ENCODE measurements at regions not wholly inside any gene's neighbourhood (a gene's known extent, or its start where the extent isn't known, plus 50 kb on each side); places are given as distances from the start of the nearest gene placed in this dataset.

- no peak for TF ChIP-seq POLR2AphosphoS5 (IDR thresholded peaks at IDR 0.05; ENCODE audit: low read depth, low read length)
- TF ChIP-seq TAF1 (IDR thresholded peaks at IDR 0.05; ENCODE audit: borderline replicate concordance, low read depth, low read length), result no peak
Measured at GRCh38 chr20:52893498-52893897, 78.7 kb upstream of the TSHZ2 start.

Data from GM12892 (cell line).